ENCODE measurements at regions not wholly inside any gene's neighbourhood (a gene's known extent, or its start where the extent isn't known, plus 50 kb on each side); places are given as distances from the start of the nearest gene placed in this dataset.

GRCh38 chr6:105783333-105783935, 302.7 kb upstream of the PRDM1 start:
- Histone ChIP-seq H3K9me3 (no peaks in the 10 kb centered on the region), H3K36me3 (replicated peaks in 1 of 2; ENCODE audit: insufficient read depth in 1 of 2, low read depth in 2 of 2) (no peaks in the 10 kb centered on the region), H3K4me3 (no peak overlapping the region), H3K27ac (no peak overlapping the region), H3K27me3 (no peaks in the 10 kb centered on the region), H3K4me1 (no peaks in the 10 kb centered on the region)
- DNase-seq (no peak), ATAC-seq (no peak)
- intact Hi-C loops (cut with DNase I), result no loop called here
- TF ChIP-seq POLR2A (IDR thresholded peaks at IDR 0.05), result no peak
- TF ChIP-seq CTCF (IDR thresholded peaks at IDR 0.05), result no peak
- WGBS, 2 donors, result 57 to 61% methylated on average over 8 of the region's 8 CpGs

- WGBS, 2 donors, result 53 to 61% methylated on average over 3 of the region's 3 CpGs
Measured at GRCh38 chr6:105781915-105782314, 304.2 kb upstream of the PRDM1 start.

GRCh38 chr6:105781248-105781647, 304.9 kb upstream of the PRDM1 start:
- no peak for TF ChIP-seq CTCF (IDR thresholded peaks at IDR 0.05)
- TF ChIP-seq POLR2A (IDR thresholded peaks at IDR 0.05), result no peak
- intact Hi-C loops (cut with DNase I), result no loop called here
- H3K9me3 ChIP-seq, result no peaks in the 10 kb centered on the region
- no peaks in the 10 kb centered on the region for H3K27me3 ChIP-seq
- ATAC-seq (no peak), DNase-seq (no peak)
- WGBS, 2 donors, result 64 to 73% methylated on average over 7 of the region's 7 CpGs
- no peaks in the 10 kb centered on the region for H3K4me1 ChIP-seq
- no peak overlapping the region for H3K27ac ChIP-seq
- no peaks in the 10 kb centered on the region for H3K36me3 ChIP-seq (replicated peaks in 1 of 2; ENCODE audit: insufficient read depth in 1 of 2, low read depth in 2 of 2)
- H3K4me3 ChIP-seq, result no peak overlapping the region

More at GRCh38 chr6:105781915-105782314, 304.2 kb upstream of the PRDM1 start:
- Histone ChIP-seq H3K9me3 (no peaks in the 10 kb centered on the region), H3K27ac (no peak overlapping the region), H3K36me3 (replicated peaks in 1 of 2; ENCODE audit: insufficient read depth in 1 of 2, low read depth in 2 of 2) (no peaks in the 10 kb centered on the region), H3K4me3 (no peak overlapping the region), H3K27me3 (no peaks in the 10 kb centered on the region), H3K4me1 (no peaks in the 10 kb centered on the region)
- intact Hi-C loops (cut with DNase I), result no loop called here
- DNase-seq (no peak), ATAC-seq (no peak)
- TF ChIP-seq POLR2A (IDR thresholded peaks at IDR 0.05), result no peak
- TF ChIP-seq CTCF (IDR thresholded peaks at IDR 0.05), result no peak

- no peaks in the 10 kb centered on the region for H3K4me1 ChIP-seq
- ATAC-seq (no peak), DNase-seq (no peak)
- H3K27me3 ChIP-seq, result no peaks in the 10 kb centered on the region
- peaks cover 0 to 4% (median 3%) of the 10 kb centered on the region in 3 donors for H3K9me3 ChIP-seq
- H3K4me3 ChIP-seq, result no peak overlapping the region
- H3K36me3 ChIP-seq (replicated peaks in 1 of 2; ENCODE audit: insufficient read depth in 1 of 2, low read depth in 2 of 2), result no peaks in the 10 kb centered on the region
- intact Hi-C loops (cut with DNase I), result no loop called here
- TF ChIP-seq CTCF (IDR thresholded peaks at IDR 0.05) (no peak), POLR2A (IDR thresholded peaks at IDR 0.05) (no peak)
- 80 to 83% methylated on average over 12 of the region's 12 CpGs for WGBS, 2 donors
- H3K27ac ChIP-seq, result no peak overlapping the region
Measured at GRCh38 chr6:105780146-105780860, 305.8 kb upstream of the PRDM1 start.

- Histone ChIP-seq H3K27me3 (no peaks in the 10 kb centered on the region), H3K36me3 (replicated peaks in 1 of 2; ENCODE audit: insufficient read depth in 1 of 2, low read depth in 2 of 2) (no peaks in the 10 kb centered on the region), H3K9me3 (peaks cover 0 to 7% (median 4%) of the 10 kb centered on the region in 3 donors), H3K27ac (no peak overlapping the region), H3K4me3 (no peak overlapping the region), H3K4me1 (no peaks in the 10 kb centered on the region)
- no peak for DNase-seq
- TF ChIP-seq POLR2A (IDR thresholded peaks at IDR 0.05), result no peak
- no peak for TF ChIP-seq CTCF (IDR thresholded peaks at IDR 0.05)
- 60 to 80% methylated on average over 5 of the region's 5 CpGs for WGBS, 2 donors
- ATAC-seq, result no peak
- intact Hi-C loops (cut with DNase I), result no loop called here
Measured at GRCh38 chr6:105779110-105779509, 307.0 kb upstream of the PRDM1 start.

All from body of pancreas (tissue), 4 donors.